WERI-Rb-1 (cell line): ENCODE measurements at regions not wholly inside any gene's neighbourhood (a gene's known extent, or its start where the extent isn't known, plus 50 kb on each side); places are given as distances from the start of the nearest gene placed in this dataset.

ENCODE experiments used
- DNase-seq: peaks from one replicate; pipeline ENCODE4 v3.0.0-alpha.2; 2020
- H3K27ac ChIP-seq: fragments of 250-450 bp; sonication (Bioruptor Pico); 2 replicates; pipeline ENCODE4 v1.5.1; 2020; ENCODE audit warnings: mild to moderate bottlenecking, moderate library complexity
- H3K27me3 ChIP-seq: fragments of 250-450 bp; sonication (Bioruptor Pico); 2 replicates; pipeline ENCODE4 v1.5.1; 2021; ENCODE audit warnings: mild to moderate bottlenecking, low read depth, moderate library complexity; ENCODE audit not compliant: insufficient read depth, severe bottlenecking
- H3K36me3 ChIP-seq: fragments of 250-450 bp; sonication (Bioruptor Pico); 2 replicates; pipeline ENCODE4 v1.5.1; 2020; ENCODE audit warnings: mild to moderate bottlenecking, moderate library complexity
- H3K4me3 ChIP-seq: 2 replicates; pipeline ENCODE4 v1.5.1; 2011; ENCODE audit warnings: low read depth, mild to moderate bottlenecking, control low read depth, low read length
- H3K9me3 ChIP-seq: fragments of 250-450 bp; sonication (Bioruptor Pico); 2 replicates; pipeline ENCODE4 v1.5.1; 2021; ENCODE audit warnings: mild to moderate bottlenecking, moderate library complexity; ENCODE audit not compliant: severe bottlenecking
- TF ChIP-seq, protein P1 (sequence below): IDR thresholded peaks from 2 replicates; pipeline ENCODE4 v1.5.1; 2011; ENCODE audit warnings: low read depth, mild to moderate bottlenecking, control low read depth, inconsistent platforms, low read length

- no peaks in the 10 kb centered on the region for H3K36me3 ChIP-seq
- no peak overlapping the region for H3K4me3 ChIP-seq
- no peak overlapping the region for H3K27ac ChIP-seq
- H3K9me3 ChIP-seq, result no peaks in the 10 kb centered on the region
- DNase-seq, result no peak
- TF ChIP-seq, protein P1, sequence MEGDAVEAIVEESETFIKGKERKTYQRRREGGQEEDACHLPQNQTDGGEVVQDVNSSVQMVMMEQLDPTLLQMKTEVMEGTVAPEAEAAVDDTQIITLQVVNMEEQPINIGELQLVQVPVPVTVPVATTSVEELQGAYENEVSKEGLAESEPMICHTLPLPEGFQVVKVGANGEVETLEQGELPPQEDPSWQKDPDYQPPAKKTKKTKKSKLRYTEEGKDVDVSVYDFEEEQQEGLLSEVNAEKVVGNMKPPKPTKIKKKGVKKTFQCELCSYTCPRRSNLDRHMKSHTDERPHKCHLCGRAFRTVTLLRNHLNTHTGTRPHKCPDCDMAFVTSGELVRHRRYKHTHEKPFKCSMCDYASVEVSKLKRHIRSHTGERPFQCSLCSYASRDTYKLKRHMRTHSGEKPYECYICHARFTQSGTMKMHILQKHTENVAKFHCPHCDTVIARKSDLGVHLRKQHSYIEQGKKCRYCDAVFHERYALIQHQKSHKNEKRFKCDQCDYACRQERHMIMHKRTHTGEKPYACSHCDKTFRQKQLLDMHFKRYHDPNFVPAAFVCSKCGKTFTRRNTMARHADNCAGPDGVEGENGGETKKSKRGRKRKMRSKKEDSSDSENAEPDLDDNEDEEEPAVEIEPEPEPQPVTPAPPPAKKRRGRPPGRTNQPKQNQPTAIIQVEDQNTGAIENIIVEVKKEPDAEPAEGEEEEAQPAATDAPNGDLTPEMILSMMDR, result no peak
- H3K27me3 ChIP-seq, result no peaks in the 10 kb centered on the region
These were observed 694.2 kb upstream of the CDH7 start for GRCh38 chr18:65056575-65056974.

DNA sequence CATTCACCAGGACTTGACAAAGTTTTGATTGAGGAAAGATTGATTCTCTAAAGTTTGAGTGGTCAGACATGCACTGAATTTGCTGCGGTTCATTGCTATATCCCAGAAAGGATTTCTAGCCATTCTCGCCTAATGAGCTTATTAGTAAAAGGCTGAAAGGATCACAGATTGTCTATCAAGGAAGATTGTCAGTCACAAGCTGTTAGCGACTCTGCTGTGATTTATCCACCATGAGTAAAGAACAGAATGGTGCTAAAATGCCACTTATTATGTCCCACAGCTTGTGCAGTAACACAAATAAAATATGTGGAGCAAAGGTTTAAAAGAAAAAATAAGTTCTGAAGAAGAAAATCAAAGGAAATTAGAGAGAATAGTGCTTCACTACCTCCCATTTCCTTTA lies 701.2 kb upstream of the CDH7 start:
- no peaks in the 10 kb centered on the region for H3K9me3 ChIP-seq
- no peak overlapping the region for H3K4me3 ChIP-seq
- DNase-seq, result no peak
- no peaks in the 10 kb centered on the region for H3K36me3 ChIP-seq
- TF ChIP-seq, protein P1, result no peak
- no peaks in the 10 kb centered on the region for H3K27me3 ChIP-seq
- no peak overlapping the region for H3K27ac ChIP-seq

DNA sequence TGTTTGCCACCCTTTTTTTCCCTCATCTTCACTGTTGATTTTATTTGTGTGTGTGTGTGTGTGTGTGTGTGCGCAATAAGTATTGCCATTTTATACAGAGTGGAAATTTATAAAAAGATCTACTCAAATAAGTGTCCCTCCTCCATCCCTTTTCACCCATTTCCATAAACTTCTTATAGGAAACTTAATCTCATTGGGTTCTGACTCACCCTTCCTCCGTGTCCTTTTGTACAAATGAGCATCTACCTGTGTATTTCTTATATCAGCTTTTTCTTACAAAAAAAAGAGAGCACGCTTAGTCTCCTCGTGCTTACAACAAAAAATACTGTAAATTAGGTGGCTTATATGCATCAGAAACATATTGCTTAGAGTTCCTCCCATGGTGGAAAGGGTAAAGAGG lies 711.2 kb upstream of the CDH7 start:
- no peak overlapping the region for H3K4me3 ChIP-seq
- H3K9me3 ChIP-seq, result no peaks in the 10 kb centered on the region
- no peaks in the 10 kb centered on the region for H3K36me3 ChIP-seq
- no peak for DNase-seq
- no peak overlapping the region for H3K27ac ChIP-seq
- H3K27me3 ChIP-seq, result no peaks in the 10 kb centered on the region
- TF ChIP-seq, protein P1, result no peak

DNA sequence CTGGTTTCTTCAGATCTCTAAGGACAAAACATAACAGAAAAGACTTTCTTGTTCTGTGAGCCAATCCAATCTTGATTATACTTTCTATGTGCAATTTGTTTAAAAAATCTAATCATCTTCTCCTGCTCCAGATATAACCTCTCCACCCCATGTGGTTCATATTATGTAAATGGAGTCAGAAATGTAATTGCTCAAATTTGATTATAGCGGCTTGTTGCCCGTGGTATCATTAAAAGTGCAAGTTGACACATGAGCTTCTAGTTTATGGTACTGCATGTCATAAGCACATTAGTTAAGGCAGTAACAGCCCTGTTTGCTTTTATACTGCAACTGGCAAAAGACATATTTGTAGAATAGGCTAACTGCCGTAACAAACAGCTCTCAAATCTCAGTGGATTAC lies 715.1 kb upstream of the CDH7 start:
- no peaks in the 10 kb centered on the region for H3K9me3 ChIP-seq
- DNase-seq, result no peak
- H3K27ac ChIP-seq, result no peak overlapping the region
- H3K27me3 ChIP-seq, result no peaks in the 10 kb centered on the region
- TF ChIP-seq, protein P1, result no peak
- no peaks in the 10 kb centered on the region for H3K36me3 ChIP-seq
- H3K4me3 ChIP-seq, result no peak overlapping the region

DNA sequence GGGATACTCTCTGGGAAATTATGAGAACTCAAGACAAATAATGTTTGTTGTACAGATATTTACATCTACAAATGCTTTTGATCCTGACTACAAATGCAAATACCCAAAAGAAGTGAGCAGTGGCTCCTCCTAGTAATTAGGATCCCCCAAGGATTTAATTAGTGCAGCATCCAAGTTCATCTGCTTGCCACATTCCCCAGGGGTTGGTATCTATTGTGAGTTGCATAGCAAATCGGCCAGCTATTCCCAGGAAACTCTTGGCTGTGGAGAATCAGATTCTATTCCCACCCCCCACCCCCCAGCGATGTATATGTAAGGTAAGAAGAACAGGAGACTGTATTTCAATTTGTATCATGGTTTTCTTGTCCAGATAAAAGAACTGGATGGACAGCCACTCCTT lies 725.1 kb upstream of the CDH7 start:
- H3K27ac ChIP-seq, result no peak overlapping the region

GRCh38 chr18:65021021-65021420 lies 729.8 kb upstream of the CDH7 start:
- Histone ChIP-seq H3K36me3 (no peaks in the 10 kb centered on the region), H3K27ac (no peak overlapping the region), H3K4me3 (no peak overlapping the region), H3K9me3 (no peaks in the 10 kb centered on the region), H3K27me3 (no peaks in the 10 kb centered on the region)
- TF ChIP-seq, protein P1, result no peak
- DNase-seq, result no peak

More for the DNA sequence above, 725.1 kb upstream of the CDH7 start:
- TF ChIP-seq, protein P1, result no peak
- DNase-seq, result no peak
- H3K9me3 ChIP-seq, result no peaks in the 10 kb centered on the region
- H3K4me3 ChIP-seq, result no peak overlapping the region
- no peaks in the 10 kb centered on the region for H3K36me3 ChIP-seq
- H3K27me3 ChIP-seq, result no peaks in the 10 kb centered on the region
